ENCODE measurements at regions not wholly inside any gene's neighbourhood (a gene's known extent, or its start where the extent isn't known, plus 50 kb on each side); places are given as distances from the start of the nearest gene placed in this dataset.

DNA sequence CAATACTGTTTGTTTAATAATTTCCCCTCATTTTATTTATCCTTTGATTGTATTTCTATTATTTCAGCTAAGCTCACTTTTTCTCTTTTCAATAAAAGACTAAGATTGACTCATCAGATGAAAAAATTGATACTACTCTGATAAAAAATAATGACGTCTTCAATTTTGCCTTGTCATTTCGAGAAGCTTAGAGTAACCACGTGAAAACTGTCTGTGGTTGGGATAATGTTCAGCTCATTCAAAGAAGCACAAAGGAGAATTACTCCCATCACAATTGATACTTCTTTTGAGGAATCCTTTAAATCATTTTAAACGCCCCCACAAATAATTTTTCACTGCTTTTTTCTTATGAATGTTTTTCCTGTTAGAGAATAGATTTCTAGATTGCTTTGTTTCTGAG, 318.7 kb upstream of the SLITRK1 start:
- TF ChIP-seq, protein P1, sequence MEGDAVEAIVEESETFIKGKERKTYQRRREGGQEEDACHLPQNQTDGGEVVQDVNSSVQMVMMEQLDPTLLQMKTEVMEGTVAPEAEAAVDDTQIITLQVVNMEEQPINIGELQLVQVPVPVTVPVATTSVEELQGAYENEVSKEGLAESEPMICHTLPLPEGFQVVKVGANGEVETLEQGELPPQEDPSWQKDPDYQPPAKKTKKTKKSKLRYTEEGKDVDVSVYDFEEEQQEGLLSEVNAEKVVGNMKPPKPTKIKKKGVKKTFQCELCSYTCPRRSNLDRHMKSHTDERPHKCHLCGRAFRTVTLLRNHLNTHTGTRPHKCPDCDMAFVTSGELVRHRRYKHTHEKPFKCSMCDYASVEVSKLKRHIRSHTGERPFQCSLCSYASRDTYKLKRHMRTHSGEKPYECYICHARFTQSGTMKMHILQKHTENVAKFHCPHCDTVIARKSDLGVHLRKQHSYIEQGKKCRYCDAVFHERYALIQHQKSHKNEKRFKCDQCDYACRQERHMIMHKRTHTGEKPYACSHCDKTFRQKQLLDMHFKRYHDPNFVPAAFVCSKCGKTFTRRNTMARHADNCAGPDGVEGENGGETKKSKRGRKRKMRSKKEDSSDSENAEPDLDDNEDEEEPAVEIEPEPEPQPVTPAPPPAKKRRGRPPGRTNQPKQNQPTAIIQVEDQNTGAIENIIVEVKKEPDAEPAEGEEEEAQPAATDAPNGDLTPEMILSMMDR (conservative IDR thresholded peaks at IDR 0.05; ENCODE audit: low read depth, low read length), result no peak
- TF ChIP-seq RFX5 (IDR thresholded peaks at IDR 0.05; ENCODE audit: low read depth, low read length), result no peak
- no peak for TF ChIP-seq RCOR1 (IDR thresholded peaks at IDR 0.05; ENCODE audit: insufficient replicate concordance, low read length)
- no peak for TF ChIP-seq MAFK (IDR thresholded peaks at IDR 0.05; ENCODE audit: low read depth, low read length)
- TF ChIP-seq SMC3 (IDR thresholded peaks at IDR 0.05; ENCODE audit: low read depth, low read length), result no peak
- no peak for TF ChIP-seq RAD21 (IDR thresholded peaks at IDR 0.05; ENCODE audit: low read length)
- no peak for TF ChIP-seq POLR2A (IDR thresholded peaks at IDR 0.05; ENCODE audit: low read depth, low read length)
- TF ChIP-seq MXI1 (IDR thresholded peaks at IDR 0.05; ENCODE audit: borderline replicate concordance, low read depth, low read length), result no peak
- TF ChIP-seq, protein P2, sequence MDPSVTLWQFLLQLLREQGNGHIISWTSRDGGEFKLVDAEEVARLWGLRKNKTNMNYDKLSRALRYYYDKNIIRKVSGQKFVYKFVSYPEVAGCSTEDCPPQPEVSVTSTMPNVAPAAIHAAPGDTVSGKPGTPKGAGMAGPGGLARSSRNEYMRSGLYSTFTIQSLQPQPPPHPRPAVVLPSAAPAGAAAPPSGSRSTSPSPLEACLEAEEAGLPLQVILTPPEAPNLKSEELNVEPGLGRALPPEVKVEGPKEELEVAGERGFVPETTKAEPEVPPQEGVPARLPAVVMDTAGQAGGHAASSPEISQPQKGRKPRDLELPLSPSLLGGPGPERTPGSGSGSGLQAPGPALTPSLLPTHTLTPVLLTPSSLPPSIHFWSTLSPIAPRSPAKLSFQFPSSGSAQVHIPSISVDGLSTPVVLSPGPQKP (IDR thresholded peaks at IDR 0.05; ENCODE audit: borderline replicate concordance, low read depth, low read length), result no peak
- no peak for TF ChIP-seq NFE2L2 (IDR thresholded peaks at IDR 0.05; ENCODE audit: low read depth, low read length)
- no peak for TF ChIP-seq MAZ (IDR thresholded peaks at IDR 0.05; ENCODE audit: borderline replicate concordance, low read depth, low read length)

All from IMR-90 (cell line).